BLaER1 (cell line): ENCODE measurements at regions not wholly inside any gene's neighbourhood (a gene's known extent, or its start where the extent isn't known, plus 50 kb on each side); places are given as distances from the start of the nearest gene placed in this dataset.
"Not testable (repeated sequence)": the region's sequence is repeated elsewhere in the genome, so short reads cannot be mapped to it uniquely, and the experiment has no call there.

Experiments used
- H3K27ac ChIP-seq: shearing (Covaris generic); formaldehyde crosslinking; 2 replicates; pipeline ENCODE4 v1.8.1; 2022
- H3K27me3 ChIP-seq: shearing (Covaris generic); formaldehyde crosslinking; 2 replicates; pipeline ENCODE4 v1.8.1; 2022
- H3K36me3 ChIP-seq: shearing (Covaris generic); formaldehyde crosslinking; 2 replicates; pipeline ENCODE4 v1.8.1; 2022
- H3K4me1 ChIP-seq: shearing (Covaris generic); formaldehyde crosslinking; 2 replicates; pipeline ENCODE4 v1.8.1; 2022
- H3K4me2 ChIP-seq: shearing (Covaris generic); formaldehyde crosslinking; 2 replicates; pipeline ENCODE4 v1.8.1; 2022
- H3K4me3 ChIP-seq: shearing (Covaris generic); formaldehyde crosslinking; 2 replicates; pipeline ENCODE4 v1.8.1; 2022
- H3K9ac ChIP-seq: shearing (Covaris generic); formaldehyde crosslinking; 2 replicates; pipeline ENCODE4 v1.8.1; 2022
- H3K9me3 ChIP-seq: shearing (Covaris generic); formaldehyde crosslinking; 2 replicates; pipeline ENCODE4 v1.8.1; 2022
- H4K20me1 ChIP-seq: shearing (Covaris generic); formaldehyde crosslinking; 2 replicates; pipeline ENCODE4 v1.8.1; 2022
- Cebpa-rat ChIP-seq: shearing (Covaris generic); IDR thresholded peaks from 2 replicates; pipeline ENCODE4 v1.8.1; 2022

DNA sequence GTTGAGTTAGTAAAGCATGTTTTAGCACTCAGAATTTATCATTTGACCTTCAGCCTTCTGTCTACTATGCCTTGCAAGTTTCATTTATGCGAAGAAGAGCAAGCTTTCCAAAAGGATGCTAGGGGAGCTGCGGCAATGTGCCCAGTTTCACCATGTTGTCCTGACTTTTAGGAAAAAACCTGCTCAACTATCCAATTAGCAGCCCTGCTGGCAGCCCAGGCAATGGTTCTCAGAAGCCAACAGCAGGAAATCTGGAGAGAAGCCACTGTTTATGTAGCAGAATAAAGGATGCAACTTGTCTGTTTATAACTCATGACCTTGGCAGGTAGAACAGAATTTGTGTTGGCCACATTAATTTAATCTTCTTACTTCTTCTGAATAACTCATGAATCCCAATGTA lies 230.8 kb downstream of the ABCC12 start:
- no peak for TF ChIP-seq Cebpa-rat
- no peaks in the 10 kb centered on the region for H3K4me1 ChIP-seq
- no peaks in the 10 kb centered on the region for H3K27me3 ChIP-seq
- H3K9ac ChIP-seq, result no peak overlapping the region
- no peaks in the 10 kb centered on the region for H3K9me3 ChIP-seq
- no peaks in the 10 kb centered on the region for H4K20me1 ChIP-seq
- no peak overlapping the region for H3K4me3 ChIP-seq
- no peak overlapping the region for H3K4me2 ChIP-seq
- no peak overlapping the region for H3K27ac ChIP-seq
- no peaks in the 10 kb centered on the region for H3K36me3 ChIP-seq

DNA sequence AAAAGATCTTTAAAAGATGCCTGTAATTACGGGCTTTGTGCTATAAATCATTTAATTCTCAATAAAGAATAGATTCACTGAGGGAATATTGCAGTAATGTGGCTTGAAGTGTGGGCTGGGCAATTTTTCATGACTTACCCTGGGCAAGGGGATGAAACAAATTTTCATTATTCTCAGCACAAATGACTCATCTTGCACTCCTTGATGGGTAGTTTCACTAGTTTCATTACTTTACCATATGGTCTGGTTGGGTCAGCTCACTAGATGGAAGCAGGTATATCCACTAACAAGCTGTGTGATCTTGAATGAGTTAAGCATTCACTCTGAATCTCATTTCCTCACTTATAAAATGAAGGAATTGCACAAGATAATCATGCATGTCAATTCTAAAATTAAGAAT lies 234.3 kb downstream of the ABCC12 start:
- Histone ChIP-seq H3K9me3 (no peaks in the 10 kb centered on the region), H3K9ac (no peak overlapping the region), H3K27ac (no peak overlapping the region), H3K27me3 (no peaks in the 10 kb centered on the region), H3K4me3 (no peak overlapping the region), H3K4me2 (no peak overlapping the region), H3K4me1 (peaks cover 4% of the 10 kb centered on the region; the same call in 1 of the 2 replicates), H4K20me1 (no peaks in the 10 kb centered on the region), H3K36me3 (no peaks in the 10 kb centered on the region)
- TF ChIP-seq Cebpa-rat, result no peak

DNA sequence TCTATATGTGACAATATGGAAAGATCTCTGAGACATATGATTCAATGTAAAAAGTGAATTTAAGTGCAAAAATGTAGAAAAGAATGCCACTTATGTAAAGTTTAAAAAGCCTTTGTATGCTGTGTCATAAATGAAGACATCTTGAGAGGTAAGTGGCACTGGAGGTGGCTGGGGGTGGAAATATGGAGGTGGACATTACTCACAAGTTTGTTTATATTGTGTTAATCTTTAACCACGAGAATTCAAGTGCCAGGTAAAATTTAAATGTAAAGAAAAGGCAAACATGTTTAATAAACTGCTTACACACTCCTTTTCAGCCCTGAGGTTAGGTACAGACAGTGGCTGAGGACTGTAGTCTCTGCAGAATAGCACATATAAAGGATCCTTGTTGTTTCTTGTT lies 235.1 kb downstream of the ABCC12 start:
- no peaks in the 10 kb centered on the region for H3K36me3 ChIP-seq
- H3K9me3 ChIP-seq, result no peaks in the 10 kb centered on the region
- H3K4me3 ChIP-seq, result no peak overlapping the region
- no peak overlapping the region for H3K27ac ChIP-seq
- no peak for TF ChIP-seq Cebpa-rat
- no peaks in the 10 kb centered on the region for H4K20me1 ChIP-seq
- H3K9ac ChIP-seq, result no peak overlapping the region
- peaks cover 12% of the 10 kb centered on the region; the same call in 1 of the 2 replicates for H3K4me1 ChIP-seq
- no peaks in the 10 kb centered on the region for H3K27me3 ChIP-seq
- no peak overlapping the region for H3K4me2 ChIP-seq

DNA sequence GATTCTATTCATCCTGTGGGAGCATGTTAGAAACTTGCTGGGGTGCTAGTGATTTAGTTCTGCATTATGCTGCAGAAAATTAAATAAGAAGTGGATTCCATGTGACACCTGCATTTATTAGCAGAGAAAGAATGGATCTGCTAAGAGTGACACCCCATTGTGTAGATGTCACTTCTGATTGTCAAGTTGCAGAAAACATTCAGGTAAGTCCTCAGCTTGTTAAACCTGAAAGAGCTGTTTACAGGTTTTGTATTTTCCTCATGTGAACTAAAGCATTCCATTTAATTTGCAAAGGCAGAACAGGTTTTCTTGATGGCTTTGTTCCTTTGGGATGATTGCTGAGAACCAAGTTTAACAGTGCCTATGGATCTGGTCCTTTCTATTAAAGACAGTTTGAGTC lies 238.7 kb downstream of the ABCC12 start:
- no peak overlapping the region for H3K9ac ChIP-seq
- H3K4me2 ChIP-seq, result no peak overlapping the region
- H3K9me3 ChIP-seq, result no peaks in the 10 kb centered on the region
- H3K4me1 ChIP-seq, result peaks cover 12% of the 10 kb centered on the region; the same call in 1 of the 2 replicates
- H3K36me3 ChIP-seq, result no peaks in the 10 kb centered on the region
- no peaks in the 10 kb centered on the region for H3K27me3 ChIP-seq
- no peak overlapping the region for H3K27ac ChIP-seq
- H3K4me3 ChIP-seq, result no peak overlapping the region
- TF ChIP-seq Cebpa-rat, result no peak
- no peaks in the 10 kb centered on the region for H4K20me1 ChIP-seq

DNA sequence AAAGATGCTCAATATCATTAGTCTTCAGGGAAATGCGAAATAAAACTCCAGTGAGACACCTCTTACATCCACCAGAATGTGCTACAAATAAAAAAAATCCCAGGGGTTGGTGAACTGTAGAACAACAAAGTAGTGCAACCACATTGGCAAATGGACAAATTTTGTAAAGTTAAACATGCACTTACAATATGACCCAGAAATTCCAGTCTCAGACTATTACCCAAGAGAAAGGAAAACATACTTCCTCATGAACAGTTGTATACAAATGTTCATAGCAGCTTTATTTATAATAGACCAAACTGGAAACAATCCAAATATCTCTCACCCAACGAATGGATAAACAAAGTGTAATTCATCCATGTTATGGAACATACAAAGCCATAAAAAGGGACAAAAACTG lies 239.5 kb downstream of the ABCC12 start:
- H3K9ac ChIP-seq, result no peak overlapping the region
- no peaks in the 10 kb centered on the region for H3K36me3 ChIP-seq
- TF ChIP-seq Cebpa-rat, result no peak
- no peak overlapping the region; the same call in 1 of the 2 replicates for H3K4me2 ChIP-seq
- H3K4me1 ChIP-seq, result peaks cover 12% of the 10 kb centered on the region; the same call in 1 of the 2 replicates
- H4K20me1 ChIP-seq, result no peaks in the 10 kb centered on the region
- no peaks in the 10 kb centered on the region for H3K27me3 ChIP-seq
- H3K9me3 ChIP-seq, result no peaks in the 10 kb centered on the region
- H3K27ac ChIP-seq, result no peak overlapping the region
- no peak overlapping the region for H3K4me3 ChIP-seq

DNA sequence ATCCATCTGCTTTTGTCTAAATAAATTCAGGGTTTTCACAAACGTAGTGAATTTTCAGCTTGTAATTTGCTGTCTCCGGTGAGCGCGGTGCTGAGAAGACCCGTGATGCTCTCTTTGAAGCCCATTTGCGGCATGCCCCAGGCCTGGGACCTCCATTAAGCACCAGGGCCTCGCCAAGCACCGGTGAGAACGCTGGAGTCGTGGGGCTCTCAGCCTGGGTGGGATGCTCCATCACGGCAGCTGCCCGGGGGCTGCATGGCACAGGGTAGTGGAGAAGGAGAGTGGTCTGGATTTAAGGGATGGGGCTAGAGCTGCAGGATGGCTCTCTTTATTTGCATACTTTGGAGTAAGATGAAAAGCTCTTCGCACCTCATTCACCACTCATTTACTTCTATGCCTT lies 248.7 kb downstream of the ABCC12 start:
- H3K4me3 ChIP-seq, result no peak overlapping the region
- no peak overlapping the region for H3K9ac ChIP-seq
- H3K36me3 ChIP-seq, result no peaks in the 10 kb centered on the region
- no peak overlapping the region for H3K27ac ChIP-seq
- no peaks in the 10 kb centered on the region for H3K27me3 ChIP-seq
- no peaks in the 10 kb centered on the region for H3K4me1 ChIP-seq
- no peaks in the 10 kb centered on the region for H4K20me1 ChIP-seq
- peaks cover 7% of the 10 kb centered on the region; the same call in 1 of the 2 replicates for H3K9me3 ChIP-seq
- no peak for TF ChIP-seq Cebpa-rat
- no peak overlapping the region for H3K4me2 ChIP-seq

DNA sequence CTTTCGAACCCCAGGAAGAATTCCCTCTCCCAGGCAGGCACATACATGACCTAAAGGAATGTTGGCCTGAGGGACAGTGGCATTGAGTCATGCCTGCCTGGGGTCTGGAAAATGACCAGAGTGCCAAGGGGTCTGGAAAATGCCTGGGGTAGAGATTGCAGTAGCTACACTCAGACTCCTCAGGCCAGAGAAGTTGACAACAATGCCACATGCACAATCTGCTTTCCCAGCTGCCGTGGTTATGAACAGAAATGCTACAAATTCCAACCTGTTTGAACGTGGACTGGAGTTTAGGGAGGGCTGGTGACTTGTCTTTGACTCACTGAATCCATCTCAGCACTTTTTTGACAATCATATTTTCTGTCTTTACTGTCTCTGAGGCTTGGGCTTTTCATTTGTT lies 250.0 kb downstream of the ABCC12 start:
- Histone ChIP-seq H4K20me1 (no peaks in the 10 kb centered on the region), H3K27me3 (no peaks in the 10 kb centered on the region), H3K4me2 (no peak overlapping the region), H3K4me3 (no peak overlapping the region), H3K9ac (no peak overlapping the region), H3K36me3 (no peaks in the 10 kb centered on the region), H3K9me3 (peaks cover 7% of the 10 kb centered on the region; the same call in 1 of the 2 replicates), H3K27ac (no peak overlapping the region), H3K4me1 (no peaks in the 10 kb centered on the region)
- no peak for TF ChIP-seq Cebpa-rat

DNA sequence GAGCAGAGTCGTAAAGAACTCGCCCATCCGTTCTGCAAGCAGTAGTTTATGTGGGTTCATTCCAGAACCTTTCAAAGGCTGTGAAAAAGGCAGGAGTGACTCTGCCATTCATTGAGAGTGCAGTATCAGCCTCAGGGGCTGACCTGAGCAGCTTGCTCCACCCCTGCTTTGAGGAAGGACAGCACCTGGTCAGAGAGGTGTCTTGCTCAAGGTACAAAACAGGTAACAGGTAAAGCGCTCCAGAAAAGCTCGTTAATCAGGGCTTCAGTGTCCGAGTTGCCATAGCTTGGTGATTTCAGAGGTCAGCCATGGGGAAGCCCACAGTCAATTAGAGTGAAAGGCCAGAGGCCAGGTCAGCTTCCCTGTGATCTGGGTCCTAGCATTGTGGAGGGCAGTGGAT lies 251.1 kb downstream of the ABCC12 start:
- Histone ChIP-seq H3K9ac (no peak overlapping the region), H3K4me2 (no peak overlapping the region), H3K9me3 (no peaks in the 10 kb centered on the region), H3K4me1 (no peaks in the 10 kb centered on the region), H3K27ac (no peak overlapping the region), H3K27me3 (no peaks in the 10 kb centered on the region), H3K36me3 (no peaks in the 10 kb centered on the region), H4K20me1 (no peaks in the 10 kb centered on the region), H3K4me3 (no peak overlapping the region)
- no peak for TF ChIP-seq Cebpa-rat

DNA sequence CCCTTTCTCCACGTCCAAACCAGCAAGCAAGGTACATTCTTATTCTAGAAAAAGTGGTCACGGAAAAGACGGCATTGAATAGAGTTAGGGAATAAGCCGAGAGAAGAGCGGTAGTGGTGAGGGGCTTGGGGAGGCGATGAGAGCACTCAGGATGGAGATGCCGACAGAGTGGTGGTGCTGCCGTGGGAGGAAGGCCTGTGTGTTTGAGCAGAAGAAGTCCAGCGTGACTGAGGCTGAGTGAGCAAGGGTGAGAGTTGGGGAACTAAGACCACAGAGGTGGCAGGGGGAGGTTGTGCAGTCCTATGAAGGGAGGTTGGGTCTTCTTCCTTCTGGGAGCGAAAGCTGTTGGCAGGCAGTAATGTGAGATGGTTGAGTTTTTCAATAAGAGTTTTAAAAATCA lies 252.3 kb downstream of the ABCC12 start:
- Histone ChIP-seq H3K4me3 (no peak overlapping the region), H3K9me3 (no peaks in the 10 kb centered on the region), H3K9ac (no peak overlapping the region), H3K27ac (no peak overlapping the region), H3K4me2 (no peak overlapping the region), H3K4me1 (no peaks in the 10 kb centered on the region), H3K27me3 (no peaks in the 10 kb centered on the region), H3K36me3 (no peaks in the 10 kb centered on the region), H4K20me1 (no peaks in the 10 kb centered on the region)
- no peak for TF ChIP-seq Cebpa-rat

DNA sequence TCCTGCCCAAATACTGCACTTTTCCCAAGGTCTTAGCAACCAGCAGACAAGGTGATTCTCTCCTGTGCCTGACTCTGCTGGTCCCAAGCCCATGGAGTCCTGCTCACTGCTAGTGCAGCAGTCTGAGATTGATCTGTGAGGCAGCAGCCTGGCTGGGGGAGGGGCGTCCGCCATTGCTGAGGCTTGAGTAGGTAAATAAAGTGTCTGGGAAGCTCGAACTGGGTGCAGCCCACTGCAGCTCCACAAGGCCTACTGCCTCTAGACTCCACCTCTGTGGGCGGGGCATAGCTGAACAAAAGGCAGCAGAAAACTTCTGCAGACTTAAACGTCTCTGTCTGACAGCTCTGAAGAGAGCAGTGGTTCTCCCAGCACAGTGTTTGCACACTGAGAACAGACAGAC lies 258.7 kb downstream of the ABCC12 start:
- H4K20me1 ChIP-seq, H3K27ac ChIP-seq, H3K4me1 ChIP-seq, H3K27me3 ChIP-seq, H3K4me3 ChIP-seq, H3K4me2 ChIP-seq, H3K9me3 ChIP-seq, H3K9ac ChIP-seq, H3K36me3 ChIP-seq: not testable (repeated sequence)

DNA sequence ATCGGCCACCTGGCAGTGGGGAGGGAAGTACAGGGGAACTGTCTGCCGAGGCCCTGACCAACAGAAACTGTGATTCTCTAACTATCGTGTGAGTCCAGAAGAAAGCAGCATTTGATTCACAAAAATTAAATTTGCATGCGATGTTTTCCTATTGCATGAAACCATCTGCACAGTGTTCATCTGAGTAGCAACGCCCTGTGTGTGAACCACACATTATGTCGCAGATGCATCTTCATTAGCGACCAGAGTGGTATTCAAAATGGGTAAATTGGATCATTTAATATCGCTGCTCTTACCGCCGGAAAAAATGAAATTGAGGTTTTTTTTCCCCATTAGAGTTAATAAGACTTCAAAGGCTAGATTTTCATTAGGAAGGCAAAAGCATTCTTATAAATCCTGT lies 260.6 kb downstream of the ABCC12 start:
- Histone ChIP-seq H3K27me3 (no peaks in the 10 kb centered on the region), H3K4me3 (no peak overlapping the region), H3K4me1 (no peaks in the 10 kb centered on the region), H4K20me1 (no peaks in the 10 kb centered on the region), H3K4me2 (no peak overlapping the region), H3K9me3 (0 out of 2 replicates have a peak, but pooled peaks cover 6% of the 10 kb centered on the region), H3K9ac (no peak overlapping the region), H3K27ac (no peak overlapping the region), H3K36me3 (no peaks in the 10 kb centered on the region)
- TF ChIP-seq Cebpa-rat, result no peak
